Esophagus squamous epithelium (tissue), 4 donors: ENCODE measurements at regions not wholly inside any gene's neighbourhood (a gene's known extent, or its start where the extent isn't known, plus 50 kb on each side); places are given as distances from the start of the nearest gene placed in this dataset.

Experiments
- POLR2A ChIP-seq, 4 donors: fragments of 450-650 bp; IDR thresholded peaks; one replicate each; pipeline ENCODE4 v1.6.1; 2017; ENCODE audit warnings: antibody characterized with exemption in 4 of 4, mild to moderate bottlenecking in 4 of 4, moderate library complexity in 3 of 4
- TF ChIP-seq, protein P1 (sequence below), 6 experiments: fragments of 450-650 bp in 4 of 6; fragments of 200-600 bp in 2 of 6; sonication (generic) in 2 of 6; IDR thresholded peaks; one replicate each; pipeline ENCODE4 v1.5.1; 2016 to 2019; ENCODE audit warnings: antibody characterized with exemption in 6 of 6, mild to moderate bottlenecking in 4 of 6, moderate library complexity in 4 of 6

DNA sequence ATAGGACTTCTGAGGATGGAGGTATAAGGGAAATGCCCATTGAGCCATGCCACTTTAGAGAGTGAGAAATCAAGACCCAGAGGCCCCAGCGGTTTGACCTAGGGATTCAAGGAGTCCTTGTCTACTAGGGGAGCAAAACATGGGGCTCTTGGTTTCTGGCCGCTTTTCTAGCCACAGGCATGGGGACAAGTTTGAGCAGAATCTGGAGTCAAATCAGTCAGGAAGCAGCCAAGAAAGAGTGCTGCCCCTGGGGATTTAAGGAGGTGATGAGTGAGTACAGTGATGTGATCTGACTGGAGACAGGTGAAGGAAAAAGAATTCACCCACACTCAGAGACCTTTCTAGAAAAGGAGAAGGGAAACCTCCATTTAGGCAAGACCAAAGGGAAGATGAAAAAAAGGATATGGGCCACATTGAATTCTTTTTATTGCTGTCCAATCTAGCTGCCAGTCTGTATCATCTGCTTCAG lies 244.0 kb upstream of the TBC1D5 start:
- TF ChIP-seq, protein P1, sequence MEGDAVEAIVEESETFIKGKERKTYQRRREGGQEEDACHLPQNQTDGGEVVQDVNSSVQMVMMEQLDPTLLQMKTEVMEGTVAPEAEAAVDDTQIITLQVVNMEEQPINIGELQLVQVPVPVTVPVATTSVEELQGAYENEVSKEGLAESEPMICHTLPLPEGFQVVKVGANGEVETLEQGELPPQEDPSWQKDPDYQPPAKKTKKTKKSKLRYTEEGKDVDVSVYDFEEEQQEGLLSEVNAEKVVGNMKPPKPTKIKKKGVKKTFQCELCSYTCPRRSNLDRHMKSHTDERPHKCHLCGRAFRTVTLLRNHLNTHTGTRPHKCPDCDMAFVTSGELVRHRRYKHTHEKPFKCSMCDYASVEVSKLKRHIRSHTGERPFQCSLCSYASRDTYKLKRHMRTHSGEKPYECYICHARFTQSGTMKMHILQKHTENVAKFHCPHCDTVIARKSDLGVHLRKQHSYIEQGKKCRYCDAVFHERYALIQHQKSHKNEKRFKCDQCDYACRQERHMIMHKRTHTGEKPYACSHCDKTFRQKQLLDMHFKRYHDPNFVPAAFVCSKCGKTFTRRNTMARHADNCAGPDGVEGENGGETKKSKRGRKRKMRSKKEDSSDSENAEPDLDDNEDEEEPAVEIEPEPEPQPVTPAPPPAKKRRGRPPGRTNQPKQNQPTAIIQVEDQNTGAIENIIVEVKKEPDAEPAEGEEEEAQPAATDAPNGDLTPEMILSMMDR (IDR thresholded peaks at IDR 0.05), result no peak
- no peak for TF ChIP-seq POLR2A (IDR thresholded peaks at IDR 0.05)
